H1 (cell line): ENCODE measurements at regions not wholly inside any gene's neighbourhood (a gene's known extent, or its start where the extent isn't known, plus 50 kb on each side); places are given as distances from the start of the nearest gene placed in this dataset.

Source experiments
- CTCF ChIA-PET: fragments of 300-600 bp; sonication (Branson Sonifier 250); formaldehyde crosslinking; loops from one replicate; lab custom pipeline; 2021; ENCODE audit not compliant: partially characterized antibody; lab: Charles Lee
- POLR2A ChIA-PET: fragments of 300-600 bp; sonication (Branson Sonifier 250); formaldehyde crosslinking; loops from one replicate; lab custom pipeline; 2021; ENCODE audit warnings: inconsistent platforms; ENCODE audit not compliant: partially characterized antibody; lab: Charles Lee
- DNase-seq, 2 experiments: peaks; one replicate each; pipeline versions ENCODE4 v3.0.0 to v3.0.0-alpha.2; 2010 to 2022; ENCODE audit warnings: low spot score in 2 of 2, low read depth in 1 of 2, mixed read lengths in 1 of 2
- FAIRE-seq: peaks from 2 replicates; lab custom pipeline; 2011; peaks lifted over from hg19 to GRCh38; lab: Jason Lieb, UNC
- H2AFZ ChIP-seq: 2 replicates; pipeline ENCODE4 v1.8.1; 2012; ENCODE audit warnings: low read length, inconsistent platforms
- H2AK5ac ChIP-seq: 2 replicates; pipeline ENCODE4 v1.6.1; 2013; ENCODE audit warnings: low read depth, low read length
- H2BK120ac ChIP-seq: replicated peaks from 2 replicates; pipeline ENCODE3; 2013; ENCODE audit warnings: low read depth, low read length, inconsistent platforms
- H2BK12ac ChIP-seq: 2 replicates; pipeline ENCODE4 v1.6.1; 2013; ENCODE audit warnings: low read depth, low read length
- H2BK15ac ChIP-seq: 2 replicates; pipeline ENCODE4 v1.6.1; 2013; ENCODE audit warnings: low read length
- H2BK20ac ChIP-seq: 2 replicates; pipeline ENCODE4 v1.6.1; 2013; ENCODE audit warnings: low read length
- H2BK5ac ChIP-seq: 2 replicates; pipeline ENCODE4 v1.6.1; 2013; ENCODE audit warnings: low read depth, low read length
- H3K14ac ChIP-seq: 2 replicates; pipeline ENCODE4 v1.6.1; 2013; ENCODE audit warnings: inconsistent platforms; ENCODE audit not compliant: insufficient read length
- H3K18ac ChIP-seq: 2 replicates; pipeline ENCODE4 v1.6.1; 2013; ENCODE audit warnings: low read length; ENCODE audit errors: extremely low read depth
- H3K23ac ChIP-seq: 2 replicates; pipeline ENCODE4 v1.6.1; 2013; ENCODE audit warnings: inconsistent platforms; ENCODE audit not compliant: insufficient read length
- H3K23me2 ChIP-seq: 2 replicates; pipeline ENCODE4 v1.6.1; 2013; ENCODE audit warnings: low read depth, low read length
- H3K27ac ChIP-seq: 2 replicates; pipeline ENCODE4 v1.6.1; 2011; ENCODE audit warnings: low read depth, low read length, inconsistent platforms
- H3K27me3 ChIP-seq, 4 experiments: replicated peaks in 1 of 4; 1 replicate in 1 of 4; 2 replicates in 3 of 4; pipeline versions ENCODE4 v1.6.1 to v1.8.1; 2011 to 2013; ENCODE audit warnings: low read length in 3 of 4, mild to moderate bottlenecking in 3 of 4, inconsistent platforms in 2 of 4, mixed read lengths in 2 of 4, moderate library complexity in 1 of 4; ENCODE audit not compliant: control insufficient read depth in 3 of 4, insufficient read depth in 3 of 4; ENCODE audit errors: extremely low read depth in 1 of 4
- H3K36me3 ChIP-seq, 4 experiments: 2 replicates each; pipeline versions ENCODE4 v1.6.1 to v1.8.1; 2011 to 2013; ENCODE audit warnings: mild to moderate bottlenecking in 4 of 4, low read length in 3 of 4, moderate library complexity in 2 of 4, control low read depth in 1 of 4, inconsistent platforms in 1 of 4; ENCODE audit not compliant: insufficient read depth in 4 of 4, control insufficient read depth in 2 of 4
- H3K4ac ChIP-seq: replicated peaks from 2 replicates; pipeline ENCODE3; 2013; ENCODE audit warnings: low read length, low read depth, mixed read lengths, inconsistent platforms; ENCODE audit not compliant: insufficient read length
- H3K4me1 ChIP-seq, 4 experiments: replicated peaks in 1 of 4; 1 replicate in 1 of 4; 2 replicates in 3 of 4; pipeline versions ENCODE4 v1.6.1 to v1.8.1; 2011 to 2013; ENCODE audit warnings: low read length in 3 of 4, inconsistent platforms in 2 of 4, mixed read lengths in 1 of 4; ENCODE audit not compliant: insufficient read depth in 4 of 4, control insufficient read depth in 3 of 4
- H3K4me2 ChIP-seq, 2 experiments: 2 replicates each; pipeline versions ENCODE4 v1.6.1 to v1.8.1; 2011 to 2013; ENCODE audit warnings: low read depth in 2 of 2, low read length in 2 of 2, control low read depth in 1 of 2, inconsistent platforms in 1 of 2, mild to moderate bottlenecking in 1 of 2; ENCODE audit not compliant: insufficient read depth in 1 of 2
- H3K4me3 ChIP-seq, 4 experiments: fragments of 200-600, 300-600 bp in 1 of 4; sonication (generic), shearing (Covaris generic), sonication (Bioruptor Twin) in 1 of 4; 2 replicates each; pipeline versions ENCODE4 v1.5.1 to v1.8.1; 2011 to 2016; ENCODE audit warnings: low read length in 4 of 4, low read depth in 3 of 4, control low read depth in 2 of 4, inconsistent platforms in 2 of 4, mild to moderate bottlenecking in 2 of 4, mixed read lengths in 1 of 4, moderate library complexity in 1 of 4; ENCODE audit not compliant: insufficient read depth in 2 of 4; ENCODE audit errors: extremely low read depth in 1 of 4
- H3K56ac ChIP-seq: replicated peaks from 2 replicates; pipeline ENCODE3; 2013; ENCODE audit warnings: low read depth, mild to moderate bottlenecking, mixed read lengths, low read length, inconsistent platforms; ENCODE audit not compliant: insufficient read length
- H3K79me1 ChIP-seq: 2 replicates; pipeline ENCODE4 v1.6.1; 2013; ENCODE audit warnings: low read depth, low read length, control low read depth
- H3K79me2 ChIP-seq, 2 experiments: 2 replicates each; pipeline versions ENCODE4 v1.6.1 to v1.8.1; 2012 to 2013; ENCODE audit warnings: low read length in 2 of 2, mild to moderate bottlenecking in 2 of 2, inconsistent platforms in 1 of 2; ENCODE audit not compliant: insufficient read depth in 2 of 2, control insufficient read depth in 1 of 2
- H3K9ac ChIP-seq, 4 experiments: replicated peaks in 1 of 4; 1 replicate in 1 of 4; 2 replicates in 3 of 4; pipeline versions ENCODE4 v1.6.1 to v1.8.1; 2011 to 2013; ENCODE audit warnings: low read depth in 3 of 4, low read length in 3 of 4, control low read depth in 2 of 4, mild to moderate bottlenecking in 2 of 4, moderate library complexity in 2 of 4, inconsistent platforms in 1 of 4; ENCODE audit errors: extremely low read depth in 1 of 4
- H3K9me3 ChIP-seq, 2 experiments: 2 replicates each; pipeline versions ENCODE4 v1.6.1 to v1.8.1; 2012 to 2013; ENCODE audit warnings: mild to moderate bottlenecking in 2 of 2, moderate library complexity in 2 of 2, control low read depth in 1 of 2, inconsistent platforms in 1 of 2, low read depth in 1 of 2, low read length in 1 of 2, mixed read lengths in 1 of 2; ENCODE audit not compliant: insufficient read depth in 2 of 2
- H4K20me1 ChIP-seq, 2 experiments: replicated peaks in 1 of 2; 2 replicates each; pipeline versions ENCODE3 to v1.8.1; 2011 to 2013; ENCODE audit warnings: inconsistent platforms in 2 of 2, low read length in 2 of 2, mild to moderate bottlenecking in 1 of 2; ENCODE audit not compliant: insufficient read depth in 2 of 2, control insufficient read depth in 1 of 2
- H4K5ac ChIP-seq: 2 replicates; pipeline ENCODE4 v1.6.1; 2013; ENCODE audit warnings: low read length, low read depth, mixed read lengths, inconsistent platforms; ENCODE audit not compliant: insufficient read length
- H4K8ac ChIP-seq: 2 replicates; pipeline ENCODE4 v1.8.0; 2013; ENCODE audit warnings: mild to moderate bottlenecking, moderate library complexity, low read length, inconsistent platforms; ENCODE audit not compliant: insufficient read depth; ENCODE audit errors: extremely low read depth
- H4K91ac ChIP-seq: replicated peaks from 2 replicates; pipeline ENCODE3; 2013; ENCODE audit warnings: low read length, mixed read lengths, inconsistent platforms; ENCODE audit not compliant: insufficient read length
- CBX5 ChIP-seq: fragments of 300-800, 300-1000 bp; sonication (generic); IDR thresholded peaks from 2 replicates; pipeline ENCODE4 v1.7.1; 2016; ENCODE audit warnings: antibody characterized with exemption, low read length, low read depth
- CHD1 ChIP-seq: IDR thresholded peaks from 2 replicates; pipeline ENCODE4 v1.6.1; 2012; ENCODE audit warnings: low read depth, low read length, improper control_type of control experiment
- CTCF ChIP-seq, 3 experiments: IDR thresholded peaks; 1 replicate in 2 of 3; 2 replicates in 1 of 3; pipeline versions ENCODE4 v1.5.1 to v1.6.1; 2011; ENCODE audit warnings: low read length in 3 of 3, mild to moderate bottlenecking in 3 of 3, inconsistent platforms in 2 of 3, low read depth in 1 of 3, moderate library complexity in 1 of 3; ENCODE audit not compliant: insufficient read depth in 1 of 3; ENCODE audit errors: control extremely low read depth in 1 of 3
- GTF2F1 ChIP-seq: IDR thresholded peaks from 2 replicates; pipeline ENCODE4 v1.6.1; 2012; ENCODE audit warnings: low read depth, low read length, improper control_type of control experiment, borderline replicate concordance
- MAFK ChIP-seq: IDR thresholded peaks from 2 replicates; pipeline ENCODE4 v1.6.1; 2012; ENCODE audit warnings: low read depth, mild to moderate bottlenecking, improper control_type of control experiment, low read length
- PHF8 ChIP-seq: fragments of 200-600 bp; sonication (generic); conservative IDR thresholded peaks from 2 replicates; pipeline ENCODE4 v1.7.1; 2012; ENCODE audit warnings: low read depth, mild to moderate bottlenecking, inconsistent platforms, low read length, moderate library complexity
- SP4 ChIP-seq: IDR thresholded peaks from 2 replicates; pipeline ENCODE4 v1.6.1; 2012; ENCODE audit warnings: low read length, inconsistent platforms
- SRF ChIP-seq: IDR thresholded peaks from 2 replicates; pipeline ENCODE4 v1.6.1; 2011; ENCODE audit warnings: mild to moderate bottlenecking, low read depth, low read length, moderate library complexity
- SUZ12 ChIP-seq: fragments of 200-600 bp; sonication (generic); IDR thresholded peaks from 2 replicates; pipeline ENCODE4 v1.6.1; 2012; ENCODE audit warnings: mild to moderate bottlenecking, inconsistent platforms, low read length, moderate library complexity, mixed read lengths
- TCF12 ChIP-seq: IDR thresholded peaks from 2 replicates; pipeline ENCODE4 v1.6.1; 2011; ENCODE audit warnings: low read depth, mild to moderate bottlenecking, low read length
- WGBS, 2 experiments: shearing (Covaris generic) in 1 of 2; methylation state at CpG; one replicate each; pipeline versions ENCODE4 v1.1.6 to v1.1.7; 2013 to 2015; ENCODE audit warnings: low lambda C conversion rate in 2 of 2, mixed read lengths in 2 of 2, inconsistent platforms in 1 of 2, low coverage in 1 of 2, missing lambda C conversion rate in 1 of 2; ENCODE audit not compliant: insufficient replicate concordance in 2 of 2, insufficient coverage in 1 of 2, insufficient read length in 1 of 2; ENCODE audit errors: extremely low coverage in 1 of 2, missing lambda C conversion rate in 1 of 2; 5-methylcytosine and 5-hydroxymethylcytosine counted together

- Histone ChIP-seq H3K18ac (no peak overlapping the region), H3K23me2 (no peaks in the 10 kb centered on the region), H3K4ac (no peak overlapping the region), H2BK5ac (no peak overlapping the region), H3K79me2 (no peaks in the 10 kb centered on the region), H4K91ac (no peak overlapping the region), H2AK5ac (no peak overlapping the region), H3K9ac (no peak overlapping the region), H4K20me1 (peaks cover 0 to 1% of the 10 kb centered on the region in 2 experiments), H3K14ac (no peak overlapping the region), H3K4me1 (no peaks in the 10 kb centered on the region), H3K27ac (no peak overlapping the region), H4K5ac (no peak overlapping the region), H3K36me3 (no peaks in the 10 kb centered on the region), H2AFZ (no peak overlapping the region), H3K23ac (no peak overlapping the region), H3K4me3 (no peak overlapping the region), H2BK120ac (no peak overlapping the region), H3K79me1 (no peaks in the 10 kb centered on the region), H2BK20ac (no peak overlapping the region), H3K56ac (no peak overlapping the region), H2BK12ac (no peak overlapping the region), H3K27me3 (no peaks in the 10 kb centered on the region), H2BK15ac (no peak overlapping the region), H4K8ac (no peak overlapping the region), H3K9me3 (no peaks in the 10 kb centered on the region), H3K4me2 (no peak overlapping the region)
- FAIRE-seq (no peak), DNase-seq (no peak)
- CTCF ChIA-PET, result interaction anchor here (1.5 kb wide), 1 partner anchor 173 kb away, joined by 3 read pairs; no protein-coding TSS in a partner anchor
- TF ChIP-seq TCF12, result no peak
- TF ChIP-seq CTCF (IDR thresholded peaks at IDR 0.05; ENCODE audit: control extremely low read depth in 1 of 3, insufficient read depth in 1 of 3, low read depth in 1 of 3, low read length in 3 of 3), result no peak
- TF ChIP-seq SRF, result no peak
- no peak for TF ChIP-seq CHD1
- no peak for TF ChIP-seq GTF2F1
- no peak for TF ChIP-seq PHF8
- no peak for TF ChIP-seq MAFK
- TF ChIP-seq SUZ12, result no peak
- no peak for TF ChIP-seq SP4
- TF ChIP-seq CBX5, result no peak
- 84% methylated on average over 1 of the region's 1 CpG; no CpG with 5 or more reads in 1 of the 2 experiments for WGBS, 2 experiments
- POLR2A ChIA-PET, result interaction anchor here (1.0 kb wide), 1 partner anchor 77 kb away, joined by 3 read pairs; no protein-coding TSS in a partner anchor
Measured at GRCh38 chr9:4413856-4414255, 76.4 kb upstream of the SLC1A1 start.
